Fibroblast of villous mesenchyme (primary cell): ENCODE measurements at regions not wholly inside any gene's neighbourhood (a gene's known extent, or its start where the extent isn't known, plus 50 kb on each side); places are given as distances from the start of the nearest gene placed in this dataset.

Experiments
- DNase-seq: peaks from one replicate; pipeline ENCODE4 v3.0.0-alpha.2; 2010; ENCODE audit warnings: low read depth
- H3K4me3 ChIP-seq: 2 replicates; pipeline ENCODE4 v1.5.1; 2011; ENCODE audit warnings: low read depth, mild to moderate bottlenecking, low read length
- TF ChIP-seq, protein P1 (sequence below): IDR thresholded peaks from 2 replicates; pipeline ENCODE4 v1.5.1; 2012; ENCODE audit warnings: low read depth, mild to moderate bottlenecking, low read length; ENCODE audit not compliant: insufficient read depth

DNA sequence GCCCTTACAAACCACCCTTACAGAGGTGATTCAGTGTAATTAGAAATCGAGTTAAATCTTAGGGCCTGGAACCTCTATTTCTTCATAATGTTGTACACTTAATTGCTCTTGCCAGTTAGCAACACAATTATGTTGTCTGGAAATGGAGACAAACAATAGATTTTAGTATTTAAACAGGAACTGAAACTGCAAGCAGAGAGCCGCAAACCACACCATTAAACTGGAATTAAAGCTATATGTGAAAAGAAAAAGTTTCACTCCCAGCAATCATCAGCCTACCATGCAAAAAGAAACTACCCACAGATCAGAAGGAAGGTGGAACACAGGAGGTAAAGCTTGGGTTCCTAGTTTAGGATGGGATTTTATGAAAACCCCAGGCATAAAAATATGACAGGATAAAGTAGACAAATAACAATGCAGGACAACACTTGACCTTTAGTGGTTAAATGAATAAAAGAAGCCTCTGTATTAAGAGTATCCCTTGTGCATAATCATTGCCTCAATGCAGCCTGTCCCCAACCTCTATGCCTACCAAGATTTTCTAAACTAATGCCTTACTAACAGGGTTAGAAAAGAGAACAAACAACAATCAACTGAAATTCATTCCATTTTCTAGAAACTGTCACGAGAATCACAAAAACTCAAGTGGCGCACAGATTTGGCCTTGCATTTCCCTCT is 304.3 kb upstream of the ESRRG start:
- H3K4me3 ChIP-seq, result no peak overlapping the region
- no peak for DNase-seq
- TF ChIP-seq, protein P1, sequence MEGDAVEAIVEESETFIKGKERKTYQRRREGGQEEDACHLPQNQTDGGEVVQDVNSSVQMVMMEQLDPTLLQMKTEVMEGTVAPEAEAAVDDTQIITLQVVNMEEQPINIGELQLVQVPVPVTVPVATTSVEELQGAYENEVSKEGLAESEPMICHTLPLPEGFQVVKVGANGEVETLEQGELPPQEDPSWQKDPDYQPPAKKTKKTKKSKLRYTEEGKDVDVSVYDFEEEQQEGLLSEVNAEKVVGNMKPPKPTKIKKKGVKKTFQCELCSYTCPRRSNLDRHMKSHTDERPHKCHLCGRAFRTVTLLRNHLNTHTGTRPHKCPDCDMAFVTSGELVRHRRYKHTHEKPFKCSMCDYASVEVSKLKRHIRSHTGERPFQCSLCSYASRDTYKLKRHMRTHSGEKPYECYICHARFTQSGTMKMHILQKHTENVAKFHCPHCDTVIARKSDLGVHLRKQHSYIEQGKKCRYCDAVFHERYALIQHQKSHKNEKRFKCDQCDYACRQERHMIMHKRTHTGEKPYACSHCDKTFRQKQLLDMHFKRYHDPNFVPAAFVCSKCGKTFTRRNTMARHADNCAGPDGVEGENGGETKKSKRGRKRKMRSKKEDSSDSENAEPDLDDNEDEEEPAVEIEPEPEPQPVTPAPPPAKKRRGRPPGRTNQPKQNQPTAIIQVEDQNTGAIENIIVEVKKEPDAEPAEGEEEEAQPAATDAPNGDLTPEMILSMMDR, result no peak

DNA sequence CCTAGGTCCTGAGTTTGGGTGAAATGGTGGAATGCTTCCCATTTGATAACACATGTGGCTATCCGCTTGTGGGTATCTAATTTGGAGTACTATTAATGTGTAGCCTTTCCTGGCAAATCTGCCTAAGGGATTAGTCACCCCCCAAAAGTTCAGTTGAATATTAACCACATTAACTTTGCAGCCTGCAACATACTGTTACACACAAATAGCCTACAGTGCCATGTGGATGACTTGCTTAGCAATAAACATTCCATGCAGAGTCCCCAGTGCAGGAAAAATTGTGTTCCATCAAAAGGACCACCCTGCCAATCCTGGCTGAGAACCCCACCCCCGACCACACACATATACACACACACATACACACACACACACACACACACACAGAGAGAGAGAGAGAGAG is 303.3 kb upstream of the ESRRG start:
- H3K4me3 ChIP-seq, result no peak overlapping the region
- DNase-seq, result no peak
- TF ChIP-seq, protein P1, result no peak

DNA sequence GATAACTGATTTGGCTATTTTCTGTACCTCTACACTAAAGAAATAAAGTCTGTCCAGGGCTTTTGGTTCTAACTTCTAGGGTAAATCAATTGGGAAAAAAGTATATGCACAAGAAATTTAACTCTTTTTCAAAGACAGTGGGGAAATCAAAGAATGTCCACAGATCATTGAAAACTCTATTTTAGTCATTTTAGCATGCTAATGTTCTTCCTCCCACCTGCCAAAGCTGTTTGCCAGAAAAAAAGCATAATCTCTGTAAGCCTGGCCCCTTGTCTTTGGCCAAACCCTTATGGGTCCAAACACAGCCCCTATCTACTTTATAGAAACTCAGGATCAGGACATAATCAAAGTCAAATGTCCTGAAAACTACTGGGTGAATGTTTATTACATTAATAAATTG is 302.2 kb upstream of the ESRRG start:
- no peak for DNase-seq
- TF ChIP-seq, protein P1, result no peak
- no peak overlapping the region for H3K4me3 ChIP-seq

DNA sequence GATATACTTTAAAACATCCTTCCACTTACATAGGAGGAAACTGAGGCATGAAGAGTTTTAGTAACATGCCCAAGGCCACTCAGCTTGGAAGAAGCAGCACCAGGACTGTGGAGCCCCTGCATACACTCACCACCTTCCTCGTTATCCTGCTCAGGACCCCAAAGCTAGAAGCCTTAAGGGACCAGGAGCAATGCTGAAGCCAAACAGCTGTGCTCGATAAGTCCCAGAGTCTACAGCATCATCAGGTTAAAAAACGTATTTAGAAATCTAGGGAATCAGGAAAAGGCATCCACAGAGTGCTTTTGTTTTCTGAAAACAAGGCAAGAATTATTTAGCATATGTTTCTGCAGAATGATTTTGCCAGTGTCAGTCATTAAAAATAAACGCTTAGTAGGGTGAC is 301.7 kb upstream of the ESRRG start:
- H3K4me3 ChIP-seq, result no peak overlapping the region
- TF ChIP-seq, protein P1, result no peak
- no peak for DNase-seq

DNA sequence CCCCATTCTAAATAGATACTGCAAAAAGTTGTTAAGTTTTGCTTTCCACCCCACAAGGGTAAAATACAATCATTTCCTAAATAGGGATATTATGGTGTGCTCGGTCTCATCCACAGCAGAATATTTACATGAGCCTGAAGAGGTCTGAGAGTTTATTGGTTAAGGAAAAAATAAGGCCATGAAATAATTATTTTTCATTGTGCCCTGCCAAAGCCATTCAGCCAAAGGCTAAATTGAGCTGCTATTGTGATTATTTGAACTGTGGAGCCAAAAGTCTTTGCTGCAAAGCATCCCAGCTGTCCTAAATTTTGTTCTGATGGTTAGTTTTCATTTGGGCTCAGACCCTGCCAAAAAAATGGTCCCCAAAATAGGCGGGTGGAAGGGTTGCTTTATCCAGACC is 298.7 kb upstream of the ESRRG start:
- DNase-seq, result no peak
- H3K4me3 ChIP-seq, result no peak overlapping the region
- TF ChIP-seq, protein P1, result no peak

DNA sequence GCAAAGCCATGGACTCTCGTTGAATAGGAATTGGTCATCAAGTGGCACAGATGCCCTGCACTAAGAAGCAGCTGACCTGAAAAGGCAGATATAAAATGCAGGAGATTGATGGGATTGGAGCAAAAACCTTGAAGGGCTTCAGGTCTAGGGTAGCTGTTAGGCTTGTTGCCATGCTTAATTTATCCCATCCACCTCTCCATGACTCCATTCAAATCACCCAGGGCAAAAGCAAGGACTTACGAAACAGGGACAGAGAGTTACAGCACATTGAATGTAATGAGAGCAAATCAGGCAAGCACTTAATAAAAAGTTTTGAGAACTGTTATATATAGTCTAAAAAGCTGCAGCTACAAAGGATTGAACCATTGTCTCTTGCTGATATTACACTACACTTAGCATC is 298.2 kb upstream of the ESRRG start:
- TF ChIP-seq, protein P1, result no peak
- no peak for DNase-seq
- no peak overlapping the region for H3K4me3 ChIP-seq

DNA sequence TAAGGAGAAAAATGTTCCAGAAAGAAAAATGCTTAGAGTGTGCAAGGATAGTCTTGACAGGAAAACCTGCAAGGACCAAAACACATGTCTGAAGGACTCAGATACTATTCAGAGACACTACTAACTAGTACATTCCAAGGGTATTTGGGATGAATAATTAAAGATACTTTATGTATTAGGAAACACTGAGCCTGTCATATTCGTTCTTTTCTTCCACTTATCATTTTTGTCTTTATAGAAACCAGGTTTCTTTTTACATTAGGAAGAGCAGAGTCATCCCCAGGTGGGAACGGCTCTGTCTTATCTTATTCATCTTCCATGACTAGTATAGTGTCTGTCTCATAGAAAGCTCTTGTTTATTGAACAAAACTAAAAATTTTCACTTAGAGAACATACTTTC is 296.2 kb upstream of the ESRRG start:
- H3K4me3 ChIP-seq, result no peak overlapping the region
- TF ChIP-seq, protein P1, result no peak

More for the DNA sequence above, 296.2 kb upstream of the ESRRG start:
- DNase-seq, result no peak
